Naive thymus-derived CD4-positive, alpha-beta T cell (primary cell): ENCODE measurements at regions not wholly inside any gene's neighbourhood (a gene's known extent, or its start where the extent isn't known, plus 50 kb on each side); places are given as distances from the start of the nearest gene placed in this dataset.
A peak's percentile ranks its signal among the peaks of the same experiment; 100 is the strongest.

Experiments
- ATAC-seq: fragments of 150-1000 bp; cut with Tn5 transposase; 2 replicates; pipeline ENCODE4 v1.10.0; 2021; ENCODE audit warnings: mild to moderate bottlenecking, moderate library complexity
- CTCF ChIA-PET: fragments of 350-600 bp; sonication (Branson Sonifier 250); formaldehyde crosslinking; loops from one replicate; lab custom pipeline; 2021; ENCODE audit warnings: antibody characterized with exemption; lab: Charles Lee
- POLR2A ChIA-PET: fragments of 350-600 bp; sonication (Branson Sonifier 250); formaldehyde crosslinking; loops from one replicate; lab custom pipeline; 2021; ENCODE audit warnings: antibody characterized with exemption, inconsistent platforms; lab: Charles Lee
- DNase-seq, 9 donors: peaks; one replicate each; pipeline versions ENCODE4 v3.0.0 to v3.0.0-alpha.2; 2020 to 2022; ENCODE audit warnings: mixed read lengths in 1 of 9
- H3K27ac ChIP-seq: one replicate; pipeline ENCODE4 v1.7.0; 2013; ENCODE audit warnings: mild to moderate bottlenecking, low read depth, low read length, moderate library complexity
- H3K27me3 ChIP-seq, 2 donors: one replicate each; pipeline ENCODE4 v1.7.0; 2013; ENCODE audit warnings: low read length in 2 of 2, mild to moderate bottlenecking in 2 of 2, moderate library complexity in 2 of 2; ENCODE audit not compliant: control insufficient read depth in 2 of 2, insufficient read depth in 2 of 2
- H3K36me3 ChIP-seq, 3 experiments: 1 replicate in 2 of 3; 2 replicates in 1 of 3; pipeline ENCODE4 v1.7.0; 2013; ENCODE audit warnings: low read length in 3 of 3, mild to moderate bottlenecking in 3 of 3, moderate library complexity in 1 of 3; ENCODE audit not compliant: insufficient read depth in 3 of 3, control insufficient read depth in 2 of 3
- H3K4me1 ChIP-seq, 2 donors: one replicate each; pipeline ENCODE4 v1.7.0; 2013; ENCODE audit warnings: low read length in 2 of 2, mild to moderate bottlenecking in 2 of 2, moderate library complexity in 1 of 2; ENCODE audit not compliant: control insufficient read depth in 2 of 2, insufficient read depth in 2 of 2
- H3K4me3 ChIP-seq: 2 replicates; pipeline ENCODE4 v1.7.0; 2013; ENCODE audit warnings: mild to moderate bottlenecking, low read length
- H3K9me3 ChIP-seq, 3 experiments: 1 replicate in 2 of 3; 2 replicates in 1 of 3; pipeline ENCODE4 v1.7.0; 2013; ENCODE audit warnings: low read length in 3 of 3; ENCODE audit not compliant: control insufficient read depth in 2 of 3
- H3K27ac Mint-ChIP-seq, 9 donors: one replicate each; pipeline ENCODE4 v1.8.0; 2020 to 2022; ENCODE audit warnings: mixed read lengths in 9 of 9, mild to moderate bottlenecking in 8 of 9, moderate library complexity in 5 of 9, inconsistent platforms in 2 of 9
- H3K27me3 Mint-ChIP-seq, 5 donors: one replicate each; pipeline ENCODE4 v1.8.0; 2021 to 2022; ENCODE audit warnings: mixed read lengths in 5 of 5, mild to moderate bottlenecking in 1 of 5
- H3K36me3 Mint-ChIP-seq, 5 donors: one replicate each; pipeline ENCODE4 v1.8.0; 2020 to 2022; ENCODE audit warnings: mixed read lengths in 5 of 5, mild to moderate bottlenecking in 3 of 5, inconsistent platforms in 1 of 5
- H3K4me1 Mint-ChIP-seq, 7 donors: one replicate each; pipeline ENCODE4 v1.8.0; 2020 to 2022; ENCODE audit warnings: mixed read lengths in 7 of 7, mild to moderate bottlenecking in 3 of 7, inconsistent platforms in 1 of 7
- H3K4me3 Mint-ChIP-seq, 10 donors: one replicate each; pipeline ENCODE4 v1.8.0; 2020 to 2022; ENCODE audit warnings: mild to moderate bottlenecking in 10 of 10, mixed read lengths in 10 of 10, moderate library complexity in 6 of 10, inconsistent platforms in 2 of 10
- H3K9me3 Mint-ChIP-seq, 11 donors: one replicate each; pipeline ENCODE4 v1.8.0; 2020 to 2022; ENCODE audit warnings: mixed read lengths in 11 of 11, mild to moderate bottlenecking in 4 of 11, inconsistent platforms in 1 of 11, moderate library complexity in 1 of 11
- intact Hi-C, 2 donors: fragments of 100-400 bp; cut with micrococcal nuclease; formaldehyde crosslinking; loops; one replicate each; pipeline ENCODE4 v1.15.1; 2023

DNA sequence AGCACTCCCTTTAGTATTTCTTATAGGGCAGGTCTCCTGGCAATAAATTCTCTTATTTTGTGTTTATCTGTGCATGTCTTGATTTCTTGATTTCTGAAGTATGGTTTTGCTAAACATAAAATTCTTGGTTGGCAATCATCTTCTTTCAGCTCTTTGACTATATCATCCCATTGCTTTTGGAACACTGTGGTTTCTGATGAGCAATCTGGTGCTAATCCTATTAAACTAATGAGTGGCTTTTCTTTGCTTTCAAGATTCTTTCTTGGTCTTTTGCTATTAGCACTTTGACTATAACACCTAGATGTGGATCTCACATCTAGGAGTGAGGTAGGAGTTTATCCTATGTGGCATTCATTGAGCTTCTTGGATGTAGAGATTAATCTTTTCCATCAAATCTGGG, 120.7 kb upstream of the MED13L start:
- H3K4me1 Mint-ChIP-seq = peaks cover 0 to 11% (median 8%) of the 10 kb centered on the region in 7 donors
- intact Hi-C loops = no loop called here
- no peak for DNase-seq
- H3K4me3 Mint-ChIP-seq = no peak overlapping the region
- H3K36me3 ChIP-seq = no peaks in the 10 kb centered on the region
- H3K9me3 ChIP-seq = peaks cover 0 to 13% (median 0%) of the 10 kb centered on the region in 3 experiments
- peaks cover 6 to 41% (median 20%) of the 10 kb centered on the region in 11 donors for H3K9me3 Mint-ChIP-seq
- no peak overlapping the region for H3K4me3 ChIP-seq
- H3K27me3 Mint-ChIP-seq = peaks cover 0 to 14% (median 0%) of the 10 kb centered on the region in 5 donors
- ChIA-PET CTCF (no interaction called here), POLR2A (no interaction called here)
- no peaks in the 10 kb centered on the region for H3K27me3 ChIP-seq
- peaks cover 0 to 16% (median 6%) of the 10 kb centered on the region in 5 donors for H3K36me3 Mint-ChIP-seq
- no peaks in the 10 kb centered on the region for H3K4me1 ChIP-seq
- H3K27ac Mint-ChIP-seq = no peak overlapping the region
- no peak overlapping the region for H3K27ac ChIP-seq
- ATAC-seq = no peak

DNA sequence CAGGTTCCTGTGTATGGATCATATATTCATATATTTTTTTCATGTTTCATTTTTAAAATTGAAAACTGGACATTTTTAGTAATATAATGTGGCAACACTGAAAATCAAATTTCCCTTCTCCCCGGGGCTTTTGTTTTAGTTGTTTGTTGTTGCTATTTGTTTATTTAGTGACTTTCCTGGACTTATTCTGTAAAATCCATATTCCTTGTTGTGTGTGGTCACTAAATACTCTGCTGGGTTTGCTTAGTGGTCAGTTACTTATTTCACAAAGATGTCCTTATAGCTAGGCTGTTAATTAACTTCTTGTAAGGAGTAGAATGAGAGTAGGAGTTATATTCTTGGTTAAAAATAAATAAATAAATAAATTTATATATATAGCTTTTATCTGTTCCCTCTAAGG, 121.6 kb upstream of the MED13L start:
- ATAC-seq (no peak), DNase-seq (no peak)
- intact Hi-C loops = no loop called here
- H3K27me3 Mint-ChIP-seq = peaks cover 0 to 12% (median 0%) of the 10 kb centered on the region in 5 donors
- H3K4me3 Mint-ChIP-seq = no peak overlapping the region
- CTCF ChIA-PET = no interaction called here
- H3K4me1 Mint-ChIP-seq = peaks cover 0 to 5% (median 4%) of the 10 kb centered on the region in 7 donors
- H3K36me3 ChIP-seq = no peaks in the 10 kb centered on the region
- POLR2A ChIA-PET = no interaction called here
- peaks cover 6 to 41% (median 20%) of the 10 kb centered on the region in 11 donors for H3K9me3 Mint-ChIP-seq
- H3K27me3 ChIP-seq = no peaks in the 10 kb centered on the region
- no peak overlapping the region for H3K27ac Mint-ChIP-seq
- peaks cover 0 to 13% (median 0%) of the 10 kb centered on the region in 3 experiments for H3K9me3 ChIP-seq
- no peak overlapping the region for H3K27ac ChIP-seq
- no peak overlapping the region for H3K4me3 ChIP-seq
- peaks cover 0 to 16% (median 6%) of the 10 kb centered on the region in 5 donors for H3K36me3 Mint-ChIP-seq
- H3K4me1 ChIP-seq = no peaks in the 10 kb centered on the region

- H3K4me3 Mint-ChIP-seq = no peak overlapping the region
- H3K36me3 ChIP-seq = no peaks in the 10 kb centered on the region
- intact Hi-C loops = no loop called here
- H3K27ac Mint-ChIP-seq = no peak overlapping the region
- H3K9me3 Mint-ChIP-seq = peaks cover 6 to 41% (median 20%) of the 10 kb centered on the region in 11 donors
- H3K4me1 Mint-ChIP-seq = peaks cover 0 to 2% (median 0%) of the 10 kb centered on the region in 7 donors
- no peaks in the 10 kb centered on the region for H3K4me1 ChIP-seq
- no peak overlapping the region for H3K4me3 ChIP-seq
- CTCF ChIA-PET = interaction anchor here (0.9 kb wide), 1 partner anchor 10 kb away, joined by 3 read pairs; no protein-coding TSS in a partner anchor
- peaks cover 0 to 10% (median 0%) of the 10 kb centered on the region in 5 donors for H3K27me3 Mint-ChIP-seq
- H3K27ac ChIP-seq = no peak overlapping the region
- peak; percentile 73 for ATAC-seq
- H3K27me3 ChIP-seq = no peaks in the 10 kb centered on the region
- peaks cover 0 to 16% (median 6%) of the 10 kb centered on the region in 5 donors for H3K36me3 Mint-ChIP-seq
- POLR2A ChIA-PET = no interaction called here
- DNase-seq = no peak
- peaks cover 0 to 13% (median 0%) of the 10 kb centered on the region in 3 experiments for H3K9me3 ChIP-seq
Observed at GRCh38 chr12:116400636-116401372, 123.3 kb upstream of the MED13L start.

- Mint-ChIP-seq H3K27ac (peak overlapping the region in 1 of 9 donors; percentile 9), H3K27me3 (peaks cover 0 to 10% (median 0%) of the 10 kb centered on the region in 5 donors), H3K9me3 (peaks cover 6 to 41% (median 20%) of the 10 kb centered on the region in 11 donors), H3K4me1 (peaks cover 0 to 2% (median 0%) of the 10 kb centered on the region in 7 donors), H3K36me3 (peaks cover 0 to 16% (median 6%) of the 10 kb centered on the region in 5 donors), H3K4me3 (no peak overlapping the region)
- ChIA-PET POLR2A (no interaction called here), CTCF (no interaction called here)
- DNase-seq (no peak), ATAC-seq (no peak)
- H3K36me3 ChIP-seq = no peaks in the 10 kb centered on the region
- H3K27ac ChIP-seq = no peak overlapping the region
- H3K4me1 ChIP-seq = no peaks in the 10 kb centered on the region
- peaks cover 0 to 13% (median 0%) of the 10 kb centered on the region in 3 experiments for H3K9me3 ChIP-seq
- intact Hi-C loops = no loop called here
- no peaks in the 10 kb centered on the region for H3K27me3 ChIP-seq
- no peak overlapping the region for H3K4me3 ChIP-seq
Observed at GRCh38 chr12:116401565-116401964, 124.1 kb upstream of the MED13L start.

DNA sequence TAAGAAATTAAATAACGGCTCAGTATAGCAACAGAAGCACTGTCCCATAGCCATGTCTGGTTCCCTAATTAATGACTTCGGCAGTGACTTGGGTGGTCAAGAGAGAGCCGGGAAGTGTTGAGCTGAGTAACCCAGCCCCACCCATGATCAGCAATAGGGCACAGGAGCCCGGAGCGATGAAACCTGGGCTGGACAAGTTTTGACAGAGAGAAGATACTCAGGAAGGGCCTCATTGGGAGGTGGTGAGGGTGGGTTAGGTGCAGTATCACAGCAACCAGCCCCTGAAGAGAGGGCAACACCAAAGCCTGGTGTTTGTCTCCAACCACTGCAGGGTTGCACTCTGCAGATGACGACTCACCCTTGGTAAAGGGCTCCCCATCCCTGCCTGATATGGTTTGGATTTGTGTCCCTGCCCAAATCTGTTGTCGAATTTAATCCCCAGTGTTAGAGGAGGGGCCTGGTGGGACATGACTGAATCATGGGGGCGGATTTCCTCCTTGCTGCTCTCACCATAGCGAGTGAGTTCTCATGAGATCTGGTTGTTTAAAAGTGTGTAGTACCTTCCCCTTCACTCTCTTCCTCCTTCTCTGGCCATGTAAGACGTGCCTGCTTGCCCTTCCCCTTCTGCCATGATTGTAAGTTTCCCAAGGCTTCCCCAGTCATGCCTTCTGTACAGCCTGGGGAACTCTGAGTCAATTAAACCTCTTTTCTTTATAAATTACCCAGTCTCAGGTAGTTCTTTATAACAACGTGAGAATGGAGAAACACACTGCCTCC, 124.9 kb upstream of the MED13L start:
- no peaks in the 10 kb centered on the region for H3K4me1 ChIP-seq
- ChIA-PET POLR2A (no interaction called here), CTCF (no interaction called here)
- ATAC-seq (no peak), DNase-seq (no peak)
- H3K27me3 ChIP-seq = no peaks in the 10 kb centered on the region
- no peaks in the 10 kb centered on the region for H3K36me3 ChIP-seq
- H3K9me3 Mint-ChIP-seq = peaks cover 6 to 34% (median 20%) of the 10 kb centered on the region in 11 donors
- peak overlapping the region in 1 of 9 donors; percentile 9 for H3K27ac Mint-ChIP-seq
- H3K27ac ChIP-seq = no peak overlapping the region
- H3K36me3 Mint-ChIP-seq = peaks cover 0 to 16% (median 6%) of the 10 kb centered on the region in 5 donors
- H3K9me3 ChIP-seq = peaks cover 0 to 13% (median 0%) of the 10 kb centered on the region in 3 experiments
- H3K27me3 Mint-ChIP-seq = peaks cover 0 to 10% (median 0%) of the 10 kb centered on the region in 5 donors
- intact Hi-C loops = no loop called here
- no peak overlapping the region for H3K4me3 Mint-ChIP-seq
- no peak overlapping the region for H3K4me3 ChIP-seq
- H3K4me1 Mint-ChIP-seq = peaks cover 3 to 5% (median 3%) of the 10 kb centered on the region in 7 donors

GRCh38 chr12:116403546-116403945, 126.1 kb upstream of the MED13L start:
- Histone ChIP-seq H3K4me1 (no peaks in the 10 kb centered on the region), H3K27ac (no peak overlapping the region), H3K4me3 (no peak overlapping the region), H3K27me3 (no peaks in the 10 kb centered on the region), H3K36me3 (no peaks in the 10 kb centered on the region), H3K9me3 (peaks cover 0 to 3% (median 0%) of the 10 kb centered on the region in 3 experiments)
- intact Hi-C loops = no loop called here
- peaks cover 0 to 12% (median 4%) of the 10 kb centered on the region in 5 donors for H3K36me3 Mint-ChIP-seq
- no peak overlapping the region for H3K27ac Mint-ChIP-seq
- ChIA-PET CTCF (no interaction called here), POLR2A (interaction anchor here (0.6 kb wide), 1 partner anchor 40 kb away, joined by 3 read pairs; no protein-coding TSS in a partner anchor)
- DNase-seq (no peak), ATAC-seq (no peak)
- peaks cover 2 to 23% (median 14%) of the 10 kb centered on the region in 11 donors for H3K9me3 Mint-ChIP-seq
- no peak overlapping the region for H3K4me3 Mint-ChIP-seq
- peaks cover 6 to 11% (median 9%) of the 10 kb centered on the region in 7 donors for H3K4me1 Mint-ChIP-seq
- peaks cover 0 to 3% (median 0%) of the 10 kb centered on the region in 5 donors for H3K27me3 Mint-ChIP-seq
